ENCODE measurements at regions not wholly inside any gene's neighbourhood (a gene's known extent, or its start where the extent isn't known, plus 50 kb on each side); places are given as distances from the start of the nearest gene placed in this dataset.

DNA sequence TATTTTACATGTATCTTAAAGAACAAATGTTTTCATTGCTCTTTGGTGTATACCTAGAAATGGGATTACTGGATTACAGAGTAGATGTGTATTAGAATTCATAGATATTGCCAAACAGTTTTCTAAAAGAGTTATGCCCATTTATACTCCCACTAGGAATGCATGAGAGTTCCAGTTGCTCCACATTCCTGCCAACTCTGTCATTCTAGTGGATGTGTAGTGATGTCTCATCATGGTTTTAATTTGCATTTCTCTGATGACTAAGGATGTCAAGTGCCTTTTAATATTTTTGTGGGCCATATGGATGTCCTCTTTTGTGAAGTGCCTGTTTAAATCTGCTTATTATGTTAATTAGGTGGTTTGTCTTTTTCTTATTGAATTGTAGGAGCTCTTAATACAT is 65.6 kb upstream of the BMP2K start:
- DNase-seq: no peak
- H2BK5ac ChIP-seq (ENCODE audit: insufficient read length, low read length): no peak overlapping the region
- Mint-ChIP-seq H3K27me3 (ENCODE audit: low read depth) (no peaks in the 10 kb centered on the region; the same call in 1 of the 2 replicates), H3K4me1 (peaks cover 24 to 27% of the 10 kb centered on the region in 2 experiments), H3K27ac (no peak overlapping the region), H3K9me3 (peaks cover 5 to 8% of the 10 kb centered on the region in 2 experiments; a peak in 3 of 5 replicates), H3K4me3 (no peak overlapping the region), H3K36me3 (ENCODE audit: insufficient read depth in 1 of 3, low read depth in 3 of 3) (peaks cover 0 to 7% (median 0%) of the 10 kb centered on the region in 3 experiments; a peak in 2 of 7 replicates)
- no peak overlapping the region for H3K9ac ChIP-seq (ENCODE audit: extremely low read depth, insufficient read length, low read length)
- H3T11ph ChIP-seq (ENCODE audit: low read length): no peak overlapping the region
- H3K18ac ChIP-seq (ENCODE audit: insufficient read length, low read depth, low read length): no peak overlapping the region
- H3K27me3 ChIP-seq (ENCODE audit: insufficient read depth, low read length): no peaks in the 10 kb centered on the region
- no peak overlapping the region for H2BK20ac ChIP-seq (ENCODE audit: low read depth, low read length, poor library complexity, severe bottlenecking)
- no peak overlapping the region for H2BK120ac ChIP-seq (ENCODE audit: low read depth, low read length, poor library complexity, severe bottlenecking)
- TF ChIP-seq, protein P1, sequence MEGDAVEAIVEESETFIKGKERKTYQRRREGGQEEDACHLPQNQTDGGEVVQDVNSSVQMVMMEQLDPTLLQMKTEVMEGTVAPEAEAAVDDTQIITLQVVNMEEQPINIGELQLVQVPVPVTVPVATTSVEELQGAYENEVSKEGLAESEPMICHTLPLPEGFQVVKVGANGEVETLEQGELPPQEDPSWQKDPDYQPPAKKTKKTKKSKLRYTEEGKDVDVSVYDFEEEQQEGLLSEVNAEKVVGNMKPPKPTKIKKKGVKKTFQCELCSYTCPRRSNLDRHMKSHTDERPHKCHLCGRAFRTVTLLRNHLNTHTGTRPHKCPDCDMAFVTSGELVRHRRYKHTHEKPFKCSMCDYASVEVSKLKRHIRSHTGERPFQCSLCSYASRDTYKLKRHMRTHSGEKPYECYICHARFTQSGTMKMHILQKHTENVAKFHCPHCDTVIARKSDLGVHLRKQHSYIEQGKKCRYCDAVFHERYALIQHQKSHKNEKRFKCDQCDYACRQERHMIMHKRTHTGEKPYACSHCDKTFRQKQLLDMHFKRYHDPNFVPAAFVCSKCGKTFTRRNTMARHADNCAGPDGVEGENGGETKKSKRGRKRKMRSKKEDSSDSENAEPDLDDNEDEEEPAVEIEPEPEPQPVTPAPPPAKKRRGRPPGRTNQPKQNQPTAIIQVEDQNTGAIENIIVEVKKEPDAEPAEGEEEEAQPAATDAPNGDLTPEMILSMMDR (conservative IDR thresholded peaks at IDR 0.05): no peak
- H2AFZ ChIP-seq (ENCODE audit: low read length): no peak overlapping the region
- H3K14ac ChIP-seq (ENCODE audit: insufficient read depth, low read length): no peak overlapping the region
- H3K4me1 ChIP-seq (ENCODE audit: insufficient read depth, low read length): peaks cover 6% of the 10 kb centered on the region; the same call in 1 of the 2 replicates
- no peak overlapping the region for H3K56ac ChIP-seq (ENCODE audit: insufficient read length, low read depth, low read length)
- H3K79me1 ChIP-seq (ENCODE audit: insufficient read depth, low read depth, low read length, poor library complexity, severe bottlenecking): no peaks in the 10 kb centered on the region
- H3K23me2 ChIP-seq (ENCODE audit: insufficient read length, low read depth, low read length, poor library complexity, severe bottlenecking): no peaks in the 10 kb centered on the region
- H4K8ac ChIP-seq (replicated peaks; ENCODE audit: insufficient read length, low read depth, low read length): no peak overlapping the region
- H3K23ac ChIP-seq (ENCODE audit: insufficient read length, low read depth, low read length): no peak overlapping the region
- H4K5ac ChIP-seq (ENCODE audit: insufficient read length, low read depth, low read length): no peak overlapping the region
- no peak overlapping the region for H3K4ac ChIP-seq (ENCODE audit: low read depth, low read length)
- no peak overlapping the region for H3K4me2 ChIP-seq (ENCODE audit: insufficient read depth, insufficient read length, low read length)
- H2BK12ac ChIP-seq (ENCODE audit: insufficient read length, low read depth, low read length): no peak overlapping the region
- H2AK5ac ChIP-seq (ENCODE audit: insufficient read length, low read length): no peak overlapping the region
- no peak overlapping the region for H4K91ac ChIP-seq (ENCODE audit: insufficient read length, low read depth, low read length)
- no peak overlapping the region for H3K27ac ChIP-seq (ENCODE audit: insufficient read length, low read depth, low read length)
- H4K20me1 ChIP-seq (ENCODE audit: control insufficient read depth, insufficient read depth, insufficient read length): no peaks in the 10 kb centered on the region
- H3K9me3 ChIP-seq (ENCODE audit: control insufficient read depth, low read depth, low read length): no peaks in the 10 kb centered on the region
- H2BK15ac ChIP-seq (ENCODE audit: low read depth, low read length): no peak overlapping the region
- no peaks in the 10 kb centered on the region for H3K79me2 ChIP-seq (ENCODE audit: insufficient read depth, low read length)
